ENCODE measurements at regions not wholly inside any gene's neighbourhood (a gene's known extent, or its start where the extent isn't known, plus 50 kb on each side); places are given as distances from the start of the nearest gene placed in this dataset.
"Not testable (repeated sequence)": the region's sequence is repeated elsewhere in the genome, so short reads cannot be mapped to it uniquely, and the experiment has no call there.

- Histone ChIP-seq H3K4me2 (no peak overlapping the region), H3K27ac (no peak overlapping the region)
These were observed 192.8 kb upstream of the CDH11 start for GRCh38 chr16:65314627-65315008.

DNA sequence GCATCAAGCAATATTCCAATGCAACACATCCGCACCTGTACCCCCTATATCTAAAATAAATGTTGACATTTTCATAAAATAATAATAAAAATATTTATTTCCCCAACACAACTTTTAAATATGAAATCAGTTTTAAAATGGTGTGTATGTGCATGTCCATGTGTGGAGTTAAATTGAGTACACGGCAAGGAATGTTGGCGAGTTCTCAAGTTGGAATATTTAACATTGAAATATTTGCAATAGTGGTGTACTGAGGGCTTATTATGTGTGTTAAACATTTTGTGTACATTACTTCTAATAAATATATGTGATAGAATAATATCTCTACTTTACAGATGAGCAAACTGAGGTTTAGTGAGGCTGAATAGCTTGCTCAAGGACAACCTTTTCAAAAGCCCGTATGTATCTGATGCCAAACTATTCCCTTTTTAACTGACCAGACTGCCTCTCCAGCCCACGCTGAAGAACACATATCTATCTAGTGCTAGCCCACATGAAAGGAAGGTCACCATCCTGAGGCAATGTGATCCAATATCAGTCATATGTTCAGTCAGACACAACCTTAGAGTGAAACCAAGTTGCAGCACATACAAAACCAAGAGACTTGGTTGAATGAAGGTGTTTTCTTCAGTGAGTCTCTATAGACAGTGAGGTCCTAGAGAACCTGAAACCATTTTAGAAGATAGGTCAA is 192.2 kb upstream of the CDH11 start:
- H3K4me1 ChIP-seq (ENCODE audit: insufficient read depth): peaks cover 14% of the 10 kb centered on the region
- TF ChIP-seq, protein P1, sequence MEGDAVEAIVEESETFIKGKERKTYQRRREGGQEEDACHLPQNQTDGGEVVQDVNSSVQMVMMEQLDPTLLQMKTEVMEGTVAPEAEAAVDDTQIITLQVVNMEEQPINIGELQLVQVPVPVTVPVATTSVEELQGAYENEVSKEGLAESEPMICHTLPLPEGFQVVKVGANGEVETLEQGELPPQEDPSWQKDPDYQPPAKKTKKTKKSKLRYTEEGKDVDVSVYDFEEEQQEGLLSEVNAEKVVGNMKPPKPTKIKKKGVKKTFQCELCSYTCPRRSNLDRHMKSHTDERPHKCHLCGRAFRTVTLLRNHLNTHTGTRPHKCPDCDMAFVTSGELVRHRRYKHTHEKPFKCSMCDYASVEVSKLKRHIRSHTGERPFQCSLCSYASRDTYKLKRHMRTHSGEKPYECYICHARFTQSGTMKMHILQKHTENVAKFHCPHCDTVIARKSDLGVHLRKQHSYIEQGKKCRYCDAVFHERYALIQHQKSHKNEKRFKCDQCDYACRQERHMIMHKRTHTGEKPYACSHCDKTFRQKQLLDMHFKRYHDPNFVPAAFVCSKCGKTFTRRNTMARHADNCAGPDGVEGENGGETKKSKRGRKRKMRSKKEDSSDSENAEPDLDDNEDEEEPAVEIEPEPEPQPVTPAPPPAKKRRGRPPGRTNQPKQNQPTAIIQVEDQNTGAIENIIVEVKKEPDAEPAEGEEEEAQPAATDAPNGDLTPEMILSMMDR (IDR thresholded peaks at IDR 0.05; ENCODE audit: poor library complexity): no peak
- TF ChIP-seq EZH2 (IDR thresholded peaks at IDR 0.05; ENCODE audit: borderline replicate concordance) (no peak), EZH2phosphoT487 (IDR thresholded peaks at IDR 0.05; ENCODE audit: low read depth, severe bottlenecking, unreplicated experiment) (no peak)
- H3K27me3 ChIP-seq: no peaks in the 10 kb centered on the region
- H2AFZ ChIP-seq: no peak overlapping the region
- WGBS (ENCODE audit: low lambda C conversion rate, missing lambda C conversion rate): 93% methylated on average over 5 of the region's 5 CpGs
- no peak for DNase-seq (ENCODE audit: low spot score)
- no peak overlapping the region for H3K27ac ChIP-seq
- H3K9me3 ChIP-seq (ENCODE audit: low read depth): no peaks in the 10 kb centered on the region
- H3K36me3 ChIP-seq (replicated peaks; ENCODE audit: insufficient read depth, low read depth): no peaks in the 10 kb centered on the region
- no peaks in the 10 kb centered on the region for H4K20me1 ChIP-seq (ENCODE audit: insufficient read depth, poor library complexity, severe bottlenecking)
- H3K4me3 ChIP-seq: no peak overlapping the region
- H3K9me2 ChIP-seq (replicated peaks; ENCODE audit: insufficient read depth): no peaks in the 10 kb centered on the region
- H3K79me2 ChIP-seq: no peaks in the 10 kb centered on the region
- no peak overlapping the region for H3K4me2 ChIP-seq

More at GRCh38 chr16:65314627-65315008, 192.8 kb upstream of the CDH11 start:
- no peak for TF ChIP-seq EZH2 (IDR thresholded peaks at IDR 0.05; ENCODE audit: borderline replicate concordance)
- no peak for TF ChIP-seq EZH2phosphoT487 (IDR thresholded peaks at IDR 0.05; ENCODE audit: low read depth, severe bottlenecking, unreplicated experiment)
- TF ChIP-seq, protein P1 (IDR thresholded peaks at IDR 0.05; ENCODE audit: poor library complexity): no peak
- H3K4me1 ChIP-seq (ENCODE audit: insufficient read depth): peaks cover 9% of the 10 kb centered on the region
- H3K27me3 ChIP-seq: no peaks in the 10 kb centered on the region
- no peak for DNase-seq (ENCODE audit: low spot score)
- no peaks in the 10 kb centered on the region for H3K9me2 ChIP-seq (replicated peaks; ENCODE audit: insufficient read depth)
- no peak overlapping the region for H2AFZ ChIP-seq
- H3K79me2 ChIP-seq: no peaks in the 10 kb centered on the region
- 72% methylated on average over 2 of the region's 2 CpGs for WGBS (ENCODE audit: low lambda C conversion rate, missing lambda C conversion rate)
- no peak overlapping the region for H3K4me3 ChIP-seq
- no peaks in the 10 kb centered on the region for H3K9me3 ChIP-seq (ENCODE audit: low read depth)
- H3K36me3 ChIP-seq (replicated peaks; ENCODE audit: insufficient read depth, low read depth): no peaks in the 10 kb centered on the region
- H4K20me1 ChIP-seq (ENCODE audit: insufficient read depth, poor library complexity, severe bottlenecking): no peaks in the 10 kb centered on the region

DNA sequence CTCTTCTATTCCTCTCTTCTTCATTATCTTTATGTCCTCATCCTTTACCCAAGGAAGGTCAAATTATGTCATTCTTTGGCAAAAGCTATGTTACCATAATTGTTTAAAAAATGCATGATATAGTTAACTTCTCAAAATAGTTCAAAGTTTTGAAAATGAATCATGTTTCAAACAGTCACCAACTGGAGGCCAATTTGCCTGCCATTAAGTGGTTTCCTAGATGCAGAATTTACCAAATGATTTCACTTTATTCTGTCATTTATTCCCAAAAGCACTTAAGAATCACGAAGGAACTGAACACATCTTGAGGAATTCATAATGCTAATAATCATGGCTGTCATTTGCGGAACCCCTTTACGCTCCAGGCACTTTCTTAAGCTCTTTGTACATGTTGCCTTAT is 190.9 kb upstream of the CDH11 start:
- no peaks in the 10 kb centered on the region for H4K20me1 ChIP-seq (ENCODE audit: insufficient read depth, poor library complexity, severe bottlenecking)
- no peaks in the 10 kb centered on the region for H3K27me3 ChIP-seq
- H3K27ac ChIP-seq: no peak overlapping the region
- H2AFZ ChIP-seq: no peak overlapping the region
- H3K4me1 ChIP-seq (ENCODE audit: insufficient read depth): peaks cover 8% of the 10 kb centered on the region
- 75% methylated on average over 3 of the region's 3 CpGs for WGBS (ENCODE audit: low lambda C conversion rate, missing lambda C conversion rate)
- no peak for TF ChIP-seq EZH2phosphoT487 (IDR thresholded peaks at IDR 0.05; ENCODE audit: low read depth, severe bottlenecking, unreplicated experiment)
- H3K4me3 ChIP-seq: no peak overlapping the region
- no peaks in the 10 kb centered on the region for H3K36me3 ChIP-seq (replicated peaks; ENCODE audit: insufficient read depth, low read depth)
- H3K9me2 ChIP-seq (replicated peaks; ENCODE audit: insufficient read depth): no peaks in the 10 kb centered on the region
- no peaks in the 10 kb centered on the region for H3K79me2 ChIP-seq
- no peak for DNase-seq (ENCODE audit: low spot score)
- no peak overlapping the region for H3K4me2 ChIP-seq
- H3K9me3 ChIP-seq (ENCODE audit: low read depth): no peaks in the 10 kb centered on the region

DNA sequence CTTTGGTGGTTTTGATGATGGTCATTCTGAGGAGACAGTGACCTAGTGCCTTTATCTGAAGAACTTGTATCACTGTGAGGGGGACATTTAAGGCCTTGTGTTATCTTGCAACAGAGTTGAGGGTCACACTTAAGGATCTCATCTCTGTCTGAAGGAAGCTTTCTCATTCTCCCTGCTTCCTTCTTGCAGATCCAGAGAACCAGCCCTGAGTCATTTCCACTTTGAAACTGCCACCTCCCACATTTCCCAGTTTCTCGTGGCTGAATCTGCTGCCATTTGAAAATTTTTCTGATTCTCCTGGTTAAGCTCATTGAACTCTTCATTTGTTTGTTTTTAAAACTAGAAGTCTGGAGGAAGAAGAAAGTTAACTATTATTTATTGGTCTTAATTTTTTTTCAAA is 190.2 kb upstream of the CDH11 start:
- no peaks in the 10 kb centered on the region for H3K27me3 ChIP-seq
- TF ChIP-seq EZH2phosphoT487 (IDR thresholded peaks at IDR 0.05; ENCODE audit: low read depth, severe bottlenecking, unreplicated experiment) (no peak), EZH2 (IDR thresholded peaks at IDR 0.05; ENCODE audit: borderline replicate concordance) (no peak)
- TF ChIP-seq, protein P1 (IDR thresholded peaks at IDR 0.05; ENCODE audit: poor library complexity): no peak
- H3K9me2 ChIP-seq (replicated peaks; ENCODE audit: insufficient read depth): no peaks in the 10 kb centered on the region
- no peak overlapping the region for H2AFZ ChIP-seq
- no peak overlapping the region for H3K4me3 ChIP-seq
- H3K36me3 ChIP-seq (replicated peaks; ENCODE audit: insufficient read depth, low read depth): no peaks in the 10 kb centered on the region
- H3K4me2 ChIP-seq: no peak overlapping the region
- no peaks in the 10 kb centered on the region for H4K20me1 ChIP-seq (ENCODE audit: insufficient read depth, poor library complexity, severe bottlenecking)
- no peak overlapping the region for H3K27ac ChIP-seq
- H3K9me3 ChIP-seq (ENCODE audit: low read depth): no peaks in the 10 kb centered on the region
- H3K79me2 ChIP-seq: no peaks in the 10 kb centered on the region
- WGBS (ENCODE audit: low lambda C conversion rate, missing lambda C conversion rate): 71% methylated on average over 1 of the region's 1 CpG
- no peak for DNase-seq (ENCODE audit: low spot score)
- H3K4me1 ChIP-seq (ENCODE audit: insufficient read depth): peaks cover 8% of the 10 kb centered on the region

DNA sequence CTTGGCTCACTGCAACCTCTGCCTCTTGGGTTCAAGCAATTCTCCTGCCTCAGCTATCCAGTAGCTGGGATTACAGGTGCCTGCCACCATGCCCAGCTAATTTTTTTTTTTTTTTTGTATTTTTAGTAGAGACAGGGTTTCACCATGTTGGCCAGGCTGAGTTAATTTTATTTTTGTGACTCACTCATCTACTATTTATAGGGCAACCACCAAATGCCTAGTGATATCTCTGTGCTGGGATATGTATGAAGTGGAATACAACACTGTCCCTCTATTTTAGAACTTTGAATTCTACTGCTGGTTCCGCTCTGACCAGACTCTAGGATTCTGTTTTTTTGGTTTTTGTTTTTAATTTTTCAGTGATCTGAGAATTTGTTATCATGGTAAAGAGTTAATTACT is 188.6 kb upstream of the CDH11 start:
- H3K79me2 ChIP-seq; H3K27me3 ChIP-seq; H3K9me2 ChIP-seq (replicated peaks; ENCODE audit: insufficient read depth); H3K4me2 ChIP-seq; H3K36me3 ChIP-seq (replicated peaks; ENCODE audit: insufficient read depth, low read depth); DNase-seq (ENCODE audit: low spot score); H3K4me3 ChIP-seq; H4K20me1 ChIP-seq (ENCODE audit: insufficient read depth, poor library complexity, severe bottlenecking); H2AFZ ChIP-seq; H3K4me1 ChIP-seq (ENCODE audit: insufficient read depth); H3K9me3 ChIP-seq (ENCODE audit: low read depth); H3K27ac ChIP-seq: not testable (repeated sequence)
- WGBS (ENCODE audit: low lambda C conversion rate, missing lambda C conversion rate): 100% methylated on average over 1 of the region's 1 CpG
